GM11168 (cell line): ENCODE measurements at regions not wholly inside any gene's neighbourhood (a gene's known extent, or its start where the extent isn't known, plus 50 kb on each side); places are given as distances from the start of the nearest gene placed in this dataset.

Experiments
- in situ Hi-C: fragments of 300-500 bp; cut with MboI; formaldehyde crosslinking; loops from one replicate; pipeline ENCODE4 v1.12.0; 2022; ENCODE audit warnings: low sequenced_read_pairs; ENCODE audit not compliant: unreplicated experiment

GRCh38 chr18:21162786-21163185, 51.2 kb upstream of the ROCK1 start:
- in situ Hi-C loops, result no loop called here

DNA sequence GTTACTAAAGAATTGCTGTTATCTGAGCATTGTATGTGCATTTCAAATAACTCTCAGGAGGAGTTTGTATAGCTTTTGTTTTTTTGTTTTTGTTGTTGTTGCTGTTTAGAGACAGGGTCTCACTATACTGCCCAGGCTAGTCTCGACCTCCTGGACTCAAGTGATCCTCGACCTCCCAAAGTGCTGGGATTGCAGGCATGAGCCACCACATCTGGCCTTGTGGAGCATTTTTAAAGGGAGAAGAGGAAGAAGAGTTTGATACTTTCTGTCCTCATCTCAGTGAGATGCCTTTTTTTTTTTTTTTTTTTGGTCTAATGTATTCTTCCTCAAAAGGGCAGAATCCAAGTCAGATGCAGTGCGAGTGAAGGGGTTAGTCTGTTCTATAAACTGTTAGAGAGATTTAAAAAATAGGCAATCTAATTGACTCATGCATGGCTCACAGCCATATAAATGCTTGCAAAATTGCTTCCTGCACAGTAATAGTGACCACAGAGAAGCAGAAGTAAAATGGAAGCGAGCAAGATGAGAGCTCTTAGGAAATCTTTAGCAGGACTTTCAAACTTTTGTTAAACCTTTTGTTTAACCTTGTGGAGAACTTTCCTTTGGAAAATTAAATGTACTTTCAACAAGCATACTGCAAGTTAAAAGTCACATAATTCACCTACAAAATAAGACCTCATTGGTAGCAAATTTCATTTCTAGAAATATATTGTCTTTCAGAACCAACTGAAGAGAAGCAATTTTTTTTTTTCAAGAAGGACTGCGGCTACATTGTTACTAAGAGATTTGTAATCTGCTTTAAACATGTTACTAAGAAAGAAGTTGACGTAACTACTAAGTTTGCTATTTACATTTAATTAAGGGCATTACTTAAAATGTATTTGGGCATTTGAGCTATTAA, 52.3 kb upstream of the ROCK1 start:
- in situ Hi-C loops, result no loop called here

GRCh38 chr18:21164548-21165095, 53.0 kb upstream of the ROCK1 start:
- in situ Hi-C loops, result no loop called here

DNA sequence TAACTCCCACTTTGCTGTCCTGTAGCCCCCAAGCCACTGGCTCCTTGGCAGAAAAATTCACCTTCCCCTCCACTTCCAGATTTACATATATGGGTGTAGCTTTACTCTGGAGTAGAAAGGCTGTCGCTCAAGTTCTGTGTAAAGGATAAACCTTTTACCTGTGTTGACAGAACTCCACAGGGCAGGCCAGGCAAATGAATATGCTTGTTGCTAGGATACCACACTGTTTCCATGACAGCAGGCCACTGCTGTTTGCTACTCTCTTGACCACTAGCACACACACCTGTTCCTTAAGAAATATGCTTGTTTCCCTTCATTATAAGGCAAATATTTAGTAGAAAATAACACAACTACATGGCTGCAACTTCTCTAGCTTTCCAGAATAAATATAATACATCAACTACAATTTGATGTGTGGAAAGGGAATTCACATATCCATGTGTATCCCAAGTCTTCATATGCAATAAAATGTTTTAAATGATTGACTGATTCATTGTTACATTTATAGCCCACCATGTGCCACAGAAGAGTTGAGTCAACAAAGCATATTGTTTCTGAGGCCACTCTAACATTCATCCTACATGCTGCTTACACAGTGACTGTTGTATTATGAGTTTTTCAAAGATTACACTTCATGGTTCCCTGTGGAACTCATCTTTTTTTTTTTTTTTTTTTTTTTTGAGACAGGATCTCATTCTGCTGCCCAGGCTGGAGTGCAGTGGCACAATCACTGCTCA, 56.2 kb upstream of the ROCK1 start:
- in situ Hi-C loops, result no loop called here

GRCh38 chr18:21168880-21169279, 57.3 kb upstream of the ROCK1 start:
- in situ Hi-C loops, result no loop called here

DNA sequence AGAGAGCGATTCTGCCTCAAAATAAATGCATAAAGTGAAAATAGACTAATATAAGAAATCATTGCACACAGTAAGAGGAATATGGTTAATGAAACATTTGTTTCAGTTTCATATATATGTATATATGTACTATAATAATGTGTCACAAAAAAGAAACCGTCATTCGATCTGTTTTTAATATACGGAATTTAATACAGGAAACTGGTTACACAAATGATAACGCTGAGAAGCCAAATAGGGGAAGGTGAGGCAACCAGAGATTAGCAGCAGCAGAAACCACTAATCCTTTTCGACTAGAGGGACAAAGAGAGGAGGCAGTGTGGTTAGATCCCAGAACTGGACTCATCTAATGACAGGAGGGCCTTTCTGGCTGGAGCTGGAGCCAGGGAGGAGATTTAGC, 64.2 kb upstream of the GREB1L start:
- in situ Hi-C loops, result no loop called here

DNA sequence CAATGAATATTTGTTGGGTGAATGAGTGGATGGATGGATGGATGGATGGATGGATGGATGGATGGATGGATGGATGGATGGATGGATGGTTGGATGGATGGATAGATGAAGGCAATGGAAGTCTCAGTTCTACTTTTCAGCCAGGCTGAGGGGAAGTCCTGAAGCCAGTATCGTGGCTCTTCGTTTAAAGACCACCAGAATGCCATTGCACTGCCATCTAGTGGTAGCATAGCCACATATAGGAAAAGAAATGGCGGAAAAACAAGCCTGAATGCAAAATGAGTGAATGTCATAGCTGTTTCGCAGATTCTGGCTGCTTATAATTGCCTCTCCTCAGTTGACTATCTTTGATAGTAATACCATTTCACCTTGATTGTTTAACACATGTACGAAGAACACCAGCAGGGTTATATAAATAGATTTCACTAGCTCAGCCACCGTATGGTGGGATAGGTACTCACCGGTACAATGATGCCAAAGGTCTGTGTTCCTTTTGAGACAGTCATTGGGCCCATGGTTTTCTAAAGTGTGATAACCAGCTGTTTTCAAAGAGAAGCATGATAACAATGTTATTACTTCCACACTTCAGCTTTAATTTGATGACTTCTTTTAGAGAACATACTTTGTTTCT, 62.3 kb upstream of the GREB1L start:
- in situ Hi-C loops, result no loop called here

DNA sequence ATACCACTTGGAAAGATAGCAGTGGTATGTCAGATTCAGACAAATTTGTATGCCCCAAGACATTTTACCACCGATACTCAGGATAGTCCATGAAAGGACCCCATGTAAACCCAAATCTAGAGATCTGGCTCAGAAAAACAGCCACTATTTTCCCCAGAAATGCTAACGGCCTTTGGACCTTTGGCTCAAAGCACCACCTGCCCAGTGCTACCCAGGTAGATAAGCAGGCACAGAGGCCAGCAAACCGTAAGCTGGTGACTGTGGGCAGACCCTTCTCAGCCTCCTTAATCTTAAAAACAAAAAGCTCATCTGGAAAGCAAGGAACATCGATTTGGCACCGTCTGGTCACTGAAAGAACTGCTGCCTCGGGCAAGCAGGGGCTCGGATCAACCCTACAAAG, 61.4 kb upstream of the GREB1L start:
- in situ Hi-C loops, result no loop called here

DNA sequence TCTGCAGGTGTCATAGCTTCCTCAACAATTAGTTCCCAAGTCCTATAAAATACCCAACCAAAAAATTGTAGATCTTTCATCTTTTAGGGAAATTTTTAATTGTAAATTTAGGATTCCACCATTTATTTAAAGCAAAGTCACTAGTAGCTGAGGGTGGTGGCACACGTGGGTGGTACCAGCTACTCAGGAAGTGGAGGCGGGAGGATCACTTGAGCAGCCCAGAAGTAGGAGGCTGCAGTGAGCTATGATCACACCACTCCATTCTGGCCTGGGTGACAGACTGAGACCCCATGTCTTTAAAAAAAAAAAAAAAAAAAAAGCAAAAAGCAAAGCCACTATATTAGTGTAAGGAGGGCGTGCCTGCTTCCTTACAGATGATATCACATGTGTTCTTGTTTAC, 60.3 kb upstream of the GREB1L start:
- in situ Hi-C loops, result no loop called here

- in situ Hi-C loops, result no loop called here
Measured at GRCh38 chr18:21183670-21184069, 58.4 kb upstream of the GREB1L start.

DNA sequence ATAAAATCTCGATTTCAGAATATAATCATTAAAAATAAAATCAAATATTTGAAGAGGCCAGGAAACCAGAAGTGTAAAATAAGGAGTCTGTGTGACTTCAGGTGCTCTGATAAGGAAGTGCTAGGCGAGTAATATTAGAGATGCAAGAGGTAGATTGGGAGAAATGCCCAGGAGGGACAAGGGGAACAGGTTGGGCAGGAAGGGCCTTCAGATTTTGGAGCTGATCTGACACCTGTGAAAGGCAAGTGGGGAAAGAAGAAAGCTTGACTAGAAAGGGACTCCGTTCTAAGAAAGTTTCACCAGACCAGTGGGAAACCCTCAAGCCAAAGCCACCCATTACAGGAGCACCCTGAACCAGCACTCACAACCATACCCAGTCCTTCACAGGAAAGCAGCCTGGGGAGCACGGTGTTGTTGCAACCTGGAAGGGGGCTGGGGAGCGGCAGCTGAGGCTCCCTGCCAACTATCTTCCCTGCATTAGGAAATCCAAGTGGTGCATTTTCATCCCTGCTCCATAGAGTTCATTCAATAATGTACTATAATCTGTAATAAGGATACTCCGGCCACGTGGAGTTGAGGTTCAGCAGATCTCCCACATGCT, 57.5 kb upstream of the GREB1L start:
- in situ Hi-C loops, result no loop called here

- in situ Hi-C loops, result no loop called here
Measured at GRCh38 chr18:21187886-21188285, 54.1 kb upstream of the GREB1L start.

DNA sequence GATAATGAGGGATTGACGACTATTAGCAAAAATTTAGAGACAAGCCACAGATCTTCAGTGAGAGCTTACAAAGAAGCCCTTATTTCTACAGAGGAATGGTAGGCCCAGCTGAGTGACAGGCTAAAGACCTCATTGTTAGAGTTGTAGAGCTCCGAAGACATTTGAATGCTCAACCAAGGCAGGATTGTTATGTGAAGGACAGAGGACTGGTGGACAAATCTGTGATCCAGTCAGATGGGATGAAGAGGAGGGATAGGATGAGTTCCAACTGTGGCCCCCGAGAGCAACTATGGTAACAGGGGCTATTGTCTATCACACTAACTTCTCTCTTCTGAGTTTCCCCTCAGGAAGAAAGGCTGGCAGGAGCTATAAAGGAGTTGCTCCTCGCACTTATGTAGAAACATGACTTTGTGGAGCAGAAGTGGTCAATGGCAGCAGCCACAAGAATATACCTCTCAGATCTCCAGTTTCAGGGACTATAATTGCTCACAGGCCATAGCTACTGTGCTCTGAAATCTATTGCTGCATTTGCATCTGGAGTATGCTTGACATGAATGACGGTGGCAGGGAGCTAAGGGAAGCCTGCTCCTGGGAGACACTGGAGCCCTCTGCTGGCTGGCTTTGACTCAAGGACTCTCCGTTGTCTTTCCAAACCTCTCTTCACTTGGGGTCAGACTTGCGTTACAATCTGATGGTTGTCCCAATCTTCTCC, 50.3 kb upstream of the GREB1L start:
- in situ Hi-C loops, result loop anchor here (5.0 kb wide), 1 partner anchor 246 kb away; no protein-coding TSS in a partner anchor
